Small intestine (tissue), 7 donors: ENCODE measurements at regions not wholly inside any gene's neighbourhood (a gene's known extent, or its start where the extent isn't known, plus 50 kb on each side); places are given as distances from the start of the nearest gene placed in this dataset.
"Not testable (repeated sequence)": the region's sequence is repeated elsewhere in the genome, so short reads cannot be mapped to it uniquely, and the experiment has no call there.

Experiments
- DNase-seq, 2 donors: peaks; one replicate each; pipeline versions ENCODE4 v3.0.0 to v3.0.0-alpha.2; 2013
- FAIRE-seq: peaks from 2 replicates; lab custom pipeline; 2012; peaks lifted over from hg19 to GRCh38; lab: Jason Lieb, UNC
- H3K27ac ChIP-seq, 3 donors: one replicate each; pipeline ENCODE4 v1.5.1; 2013; ENCODE audit warnings: low read length in 2 of 3, mild to moderate bottlenecking in 2 of 3, control low read depth in 1 of 3, inconsistent platforms in 1 of 3, low read depth in 1 of 3, moderate library complexity in 1 of 3
- H3K27me3 ChIP-seq, 3 donors: one replicate each; pipeline ENCODE4 v1.6.1; 2013; ENCODE audit warnings: low read length in 3 of 3, inconsistent platforms in 1 of 3; ENCODE audit not compliant: control insufficient read depth in 3 of 3, insufficient read depth in 3 of 3
- H3K36me3 ChIP-seq, 3 donors: one replicate each; pipeline ENCODE4 v1.6.1; 2013; ENCODE audit warnings: low read length in 3 of 3, inconsistent platforms in 1 of 3, low read depth in 1 of 3, mild to moderate bottlenecking in 1 of 3, moderate library complexity in 1 of 3; ENCODE audit not compliant: control insufficient read depth in 3 of 3, insufficient read depth in 2 of 3
- H3K4me1 ChIP-seq, 3 donors: one replicate each; pipeline ENCODE4 v1.6.1; 2013; ENCODE audit warnings: low read length in 2 of 3, inconsistent platforms in 1 of 3, low read depth in 1 of 3, mild to moderate bottlenecking in 1 of 3, moderate library complexity in 1 of 3; ENCODE audit not compliant: control insufficient read depth in 3 of 3, insufficient read depth in 2 of 3
- H3K4me3 ChIP-seq, 3 donors: one replicate each; pipeline ENCODE4 v1.5.1; 2013; ENCODE audit warnings: low read length in 3 of 3, control low read depth in 1 of 3, inconsistent platforms in 1 of 3, low read depth in 1 of 3, mild to moderate bottlenecking in 1 of 3, moderate library complexity in 1 of 3
- H3K9me3 ChIP-seq, 2 donors: one replicate each; pipeline ENCODE4 v1.6.1; 2013; ENCODE audit warnings: low read depth in 1 of 2, low read length in 1 of 2; ENCODE audit not compliant: control insufficient read depth in 2 of 2, insufficient read depth in 1 of 2
- WGBS, 3 donors: extraction: QIAGEN DNeasy Blood & Tissue Kit; methylation state at CpG; one replicate each; pipeline ENCODE4 v1.1.7; 2013; 5-methylcytosine and 5-hydroxymethylcytosine counted together
- donor health status: healthy with polysubstance abuse.
- donor health status: control.
- donor health status: control.
- donor health status: Bipolar disorder and iron deficiency.
- donor health status: healthy.

- DNase-seq (peak in 1 of 2 donors; percentile 53), FAIRE-seq (no peak)
- Histone ChIP-seq H3K9me3 (no peaks in the 10 kb centered on the region), H3K4me1 (no peaks in the 10 kb centered on the region), H3K4me3 (no peak overlapping the region), H3K27me3 (no peaks in the 10 kb centered on the region), H3K27ac (no peak overlapping the region), H3K36me3 (no peaks in the 10 kb centered on the region)
- 8 to 50% (median 35%) methylated on average over 4 of the region's 4 CpGs for WGBS, 3 donors
Observed at GRCh38 chr18:59792353-59792752, 95.1 kb upstream of the CCBE1 start.

DNA sequence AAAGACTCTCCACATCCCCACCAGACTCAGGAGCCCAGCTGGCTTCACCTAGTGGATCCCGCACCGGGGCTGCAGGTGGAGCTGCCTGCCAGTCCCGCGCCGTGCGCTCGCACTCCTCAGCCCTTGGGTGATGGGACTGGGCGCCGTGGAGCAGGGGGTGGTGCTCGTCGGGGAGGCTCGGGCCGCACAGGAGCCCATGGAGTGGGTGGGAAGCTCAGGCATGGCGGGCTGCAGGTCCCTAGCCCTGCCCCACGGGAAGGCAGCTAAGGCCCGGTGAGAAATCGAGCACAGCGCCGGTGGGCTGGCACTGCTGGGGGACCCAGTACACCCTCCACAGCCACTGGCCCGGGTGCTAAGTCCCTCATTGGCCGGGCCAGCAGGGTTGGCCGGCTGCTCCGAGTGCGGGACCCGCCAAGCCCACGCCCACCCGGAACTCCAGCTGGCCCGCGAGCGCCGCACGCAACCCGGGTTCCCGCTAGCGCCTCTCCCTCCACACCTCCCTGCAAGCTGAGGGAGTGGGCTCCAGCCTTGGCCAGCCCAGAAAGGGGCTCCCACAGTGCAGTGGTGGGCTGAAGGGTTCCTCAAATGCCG, 93.2 kb upstream of the CCBE1 start:
- not testable (repeated sequence) for H3K27me3 ChIP-seq, H3K4me1 ChIP-seq, H3K36me3 ChIP-seq, H3K4me3 ChIP-seq, FAIRE-seq, H3K9me3 ChIP-seq, DNase-seq, H3K27ac ChIP-seq
- WGBS, 3 donors = 97 to 98% (median 97%) methylated on average over 26 to 36 of the region's 36 CpGs

GRCh38 chr18:59788791-59789106, 91.5 kb upstream of the CCBE1 start:
- H3K27ac ChIP-seq = no peak overlapping the region
- no peaks in the 10 kb centered on the region for H3K36me3 ChIP-seq
- DNase-seq = no peak
- FAIRE-seq = no peak
- H3K27me3 ChIP-seq = no peaks in the 10 kb centered on the region
- no peaks in the 10 kb centered on the region for H3K9me3 ChIP-seq
- H3K4me1 ChIP-seq = no peaks in the 10 kb centered on the region
- WGBS, 3 donors = 61 to 74% (median 72%) methylated on average over 2 of the region's 2 CpGs
- H3K4me3 ChIP-seq = no peak overlapping the region

DNA sequence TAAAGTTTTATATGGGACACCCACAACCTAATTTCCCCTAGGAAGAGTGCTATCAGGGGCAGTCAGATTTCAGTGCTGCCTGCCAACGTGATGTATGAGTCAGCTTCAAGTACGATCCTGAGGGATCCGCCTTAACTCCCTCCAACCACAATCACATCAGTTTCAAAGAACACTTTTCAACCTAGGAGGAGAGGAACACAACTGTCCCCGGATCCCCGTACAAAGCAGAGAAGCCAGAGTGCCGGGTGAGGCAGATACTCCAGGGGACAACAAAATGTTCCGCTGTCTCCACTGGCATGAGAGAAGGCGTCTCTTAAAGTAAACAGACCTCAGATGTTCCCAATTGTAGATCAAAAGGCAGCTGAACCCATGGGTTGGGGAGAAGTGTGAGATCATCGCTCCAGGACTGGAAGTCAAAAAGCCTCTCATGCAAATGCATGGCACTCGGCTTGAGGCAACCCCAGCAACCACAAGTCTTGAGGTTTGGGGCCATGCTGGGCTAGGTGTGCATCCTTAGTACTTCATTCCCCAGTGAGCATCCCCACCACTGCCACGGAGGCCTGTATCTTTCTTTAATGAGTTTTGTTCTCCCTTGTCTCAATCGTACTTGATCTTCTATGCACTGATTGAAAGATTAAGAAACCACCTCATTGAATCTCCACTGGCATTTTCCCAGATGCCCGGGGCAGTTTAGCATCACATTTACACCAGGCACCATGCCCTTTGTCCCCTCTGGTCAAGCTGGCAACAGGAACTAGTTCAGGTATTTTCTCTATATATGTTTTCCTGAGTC, 91.0 kb upstream of the CCBE1 start:
- Histone ChIP-seq H3K4me1 (no peaks in the 10 kb centered on the region), H3K27ac (no peak overlapping the region), H3K9me3 (no peaks in the 10 kb centered on the region), H3K4me3 (no peak overlapping the region), H3K27me3 (no peaks in the 10 kb centered on the region), H3K36me3 (no peaks in the 10 kb centered on the region)
- FAIRE-seq = no peak
- 46 to 53% (median 46%) methylated on average over 13 of the region's 13 CpGs for WGBS, 3 donors
- no peak for DNase-seq

GRCh38 chr18:59784694-59785093, 87.5 kb upstream of the CCBE1 start:
- Histone ChIP-seq H3K27ac (no peak overlapping the region), H3K9me3 (no peaks in the 10 kb centered on the region), H3K36me3 (no peaks in the 10 kb centered on the region), H3K4me3 (no peak overlapping the region), H3K4me1 (no peaks in the 10 kb centered on the region), H3K27me3 (no peaks in the 10 kb centered on the region)
- FAIRE-seq = no peak
- DNase-seq = no peak
- 60 to 70% (median 64%) methylated on average over 3 of the region's 3 CpGs for WGBS, 3 donors

DNA sequence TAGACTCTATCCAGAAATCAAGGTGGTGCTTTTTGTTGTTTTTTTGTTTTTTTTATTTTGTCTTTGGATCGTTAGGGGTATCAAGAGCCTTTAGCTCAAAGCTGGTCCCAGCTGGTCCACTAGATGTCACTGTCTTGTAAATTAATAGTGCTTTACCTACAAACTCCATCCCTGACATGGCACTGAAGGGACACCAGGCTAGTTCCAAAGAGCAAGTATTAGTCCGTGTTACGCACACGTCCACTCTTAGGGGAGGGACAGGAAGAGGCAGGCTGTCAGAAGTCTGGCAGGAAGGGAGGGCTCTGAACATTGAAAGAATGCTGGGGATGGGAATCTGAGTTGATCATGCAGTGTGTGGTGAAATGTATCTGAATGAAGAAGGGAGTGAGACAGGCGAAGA, 85.9 kb upstream of the CCBE1 start:
- H3K27ac ChIP-seq = no peak overlapping the region
- no peaks in the 10 kb centered on the region for H3K27me3 ChIP-seq
- H3K4me3 ChIP-seq = no peak overlapping the region
- H3K4me1 ChIP-seq = no peaks in the 10 kb centered on the region
- H3K36me3 ChIP-seq = no peaks in the 10 kb centered on the region
- FAIRE-seq = no peak
- DNase-seq = peak; percentile 42 to 57
- H3K9me3 ChIP-seq = no peaks in the 10 kb centered on the region
- WGBS, 3 donors = 21 to 29% (median 27%) methylated on average over 5 of the region's 5 CpGs

- WGBS, 3 donors = 47 to 66% (median 64%) methylated on average over 2 of the region's 2 CpGs
- no peak for FAIRE-seq
- no peaks in the 10 kb centered on the region for H3K27me3 ChIP-seq
- H3K36me3 ChIP-seq = no peaks in the 10 kb centered on the region
- no peaks in the 10 kb centered on the region for H3K4me1 ChIP-seq
- no peak overlapping the region for H3K27ac ChIP-seq
- H3K4me3 ChIP-seq = no peak overlapping the region
- H3K9me3 ChIP-seq = no peaks in the 10 kb centered on the region
- DNase-seq = no peak
Observed at GRCh38 chr18:59779979-59780378, 82.8 kb upstream of the CCBE1 start.

- Histone ChIP-seq H3K4me1 (no peaks in the 10 kb centered on the region), H3K36me3 (no peaks in the 10 kb centered on the region), H3K9me3 (no peaks in the 10 kb centered on the region), H3K4me3 (no peak overlapping the region), H3K27me3 (no peaks in the 10 kb centered on the region), H3K27ac (no peak overlapping the region)
- 75 to 91% (median 83%) methylated on average over 1 of the region's 1 CpG for WGBS, 3 donors
- no peak for DNase-seq
- FAIRE-seq = no peak
Observed at GRCh38 chr18:59778434-59778833, 81.2 kb upstream of the CCBE1 start.
